ENCODE measurements at regions not wholly inside any gene's neighbourhood (a gene's known extent, or its start where the extent isn't known, plus 50 kb on each side); places are given as distances from the start of the nearest gene placed in this dataset.

DNA sequence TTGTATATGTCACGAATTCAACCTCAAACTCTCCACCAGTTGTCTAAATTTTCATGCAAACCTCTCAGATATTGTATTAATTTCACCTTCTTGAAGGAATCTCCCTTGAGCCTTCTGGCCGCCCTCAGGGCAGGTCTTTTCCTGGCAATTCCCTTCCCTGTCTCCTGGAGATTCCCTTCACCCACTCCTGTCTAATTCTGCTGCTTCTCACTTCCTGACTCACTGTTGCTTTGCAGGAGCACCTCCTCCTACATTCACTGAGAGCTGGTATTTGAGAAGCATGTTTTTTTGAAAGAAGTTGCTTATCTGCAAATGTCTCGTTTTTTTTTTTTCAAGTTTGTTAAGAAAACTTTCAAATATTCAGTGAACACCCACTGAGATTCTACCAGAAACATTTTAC is 79.9 kb upstream of the OTOS start:
- no peak overlapping the region for H3K9ac ChIP-seq (ENCODE audit: low read length)
- no peaks in the 10 kb centered on the region for H3K36me3 ChIP-seq (ENCODE audit: control insufficient read depth, insufficient read depth, low read length)
- H3K4me3 ChIP-seq (ENCODE audit: low read length): no peak overlapping the region
- H3K27me3 ChIP-seq (ENCODE audit: control insufficient read depth, insufficient read depth, low read length): peaks cover 6% of the 10 kb centered on the region
- H3K4me1 ChIP-seq (ENCODE audit: control insufficient read depth, insufficient read depth, low read length): no peaks in the 10 kb centered on the region
- H3K9me3 ChIP-seq (ENCODE audit: control insufficient read depth, low read length): no peaks in the 10 kb centered on the region

DNA sequence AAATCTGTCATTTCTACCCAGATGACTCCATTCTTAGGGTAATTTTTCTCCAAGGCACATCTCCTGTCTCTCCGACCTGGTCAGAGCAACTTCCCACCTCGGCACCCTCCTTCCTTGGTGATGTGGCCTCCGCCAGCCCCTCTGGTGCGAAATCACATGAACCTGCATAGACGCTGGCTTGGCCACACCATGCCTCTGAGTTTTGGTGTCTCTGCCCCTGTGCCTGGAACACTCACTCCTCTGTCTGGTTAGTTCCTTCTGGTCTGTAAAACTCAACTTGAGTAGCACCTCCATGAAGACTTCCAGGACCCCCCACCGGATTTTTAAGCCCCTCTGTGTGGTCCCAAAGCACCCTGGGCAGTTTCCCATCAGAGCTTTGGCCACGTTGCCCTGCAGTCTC is 83.2 kb upstream of the OTOS start:
- H3K4me1 ChIP-seq (ENCODE audit: control insufficient read depth, insufficient read depth, low read length): no peaks in the 10 kb centered on the region
- H3K9ac ChIP-seq (ENCODE audit: low read length): no peak overlapping the region
- H3K27me3 ChIP-seq (ENCODE audit: control insufficient read depth, insufficient read depth, low read length): no peaks in the 10 kb centered on the region
- no peak overlapping the region for H3K4me3 ChIP-seq (ENCODE audit: low read length)
- no peaks in the 10 kb centered on the region for H3K36me3 ChIP-seq (ENCODE audit: control insufficient read depth, insufficient read depth, low read length)
- H3K9me3 ChIP-seq (ENCODE audit: control insufficient read depth, low read length): no peaks in the 10 kb centered on the region

DNA sequence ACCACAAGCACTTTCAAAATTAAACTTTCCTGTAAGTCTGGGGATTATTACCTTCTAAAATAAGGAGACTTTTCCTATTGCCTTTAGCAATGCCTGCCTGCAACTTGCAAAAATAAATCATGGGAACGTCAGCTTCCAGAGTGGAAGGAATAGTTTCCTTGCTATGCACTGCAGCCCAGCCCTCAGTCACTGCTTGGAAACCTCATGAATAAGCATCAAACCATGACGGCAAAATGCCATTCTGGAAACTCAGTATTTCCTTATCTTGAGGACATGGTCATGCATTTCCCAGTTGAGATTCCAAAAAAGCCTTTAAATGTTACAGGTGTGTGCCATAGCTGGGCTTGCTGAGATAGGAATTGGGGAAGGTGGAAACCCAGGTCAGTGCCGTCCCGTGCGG is 84.2 kb upstream of the OTOS start:
- no peaks in the 10 kb centered on the region for H3K27me3 ChIP-seq (ENCODE audit: control insufficient read depth, insufficient read depth, low read length)
- no peaks in the 10 kb centered on the region for H3K4me1 ChIP-seq (ENCODE audit: control insufficient read depth, insufficient read depth, low read length)
- no peaks in the 10 kb centered on the region for H3K36me3 ChIP-seq (ENCODE audit: control insufficient read depth, insufficient read depth, low read length)
- H3K4me3 ChIP-seq (ENCODE audit: low read length): no peak overlapping the region
- no peaks in the 10 kb centered on the region for H3K9me3 ChIP-seq (ENCODE audit: control insufficient read depth, low read length)
- H3K9ac ChIP-seq (ENCODE audit: low read length): no peak overlapping the region

DNA sequence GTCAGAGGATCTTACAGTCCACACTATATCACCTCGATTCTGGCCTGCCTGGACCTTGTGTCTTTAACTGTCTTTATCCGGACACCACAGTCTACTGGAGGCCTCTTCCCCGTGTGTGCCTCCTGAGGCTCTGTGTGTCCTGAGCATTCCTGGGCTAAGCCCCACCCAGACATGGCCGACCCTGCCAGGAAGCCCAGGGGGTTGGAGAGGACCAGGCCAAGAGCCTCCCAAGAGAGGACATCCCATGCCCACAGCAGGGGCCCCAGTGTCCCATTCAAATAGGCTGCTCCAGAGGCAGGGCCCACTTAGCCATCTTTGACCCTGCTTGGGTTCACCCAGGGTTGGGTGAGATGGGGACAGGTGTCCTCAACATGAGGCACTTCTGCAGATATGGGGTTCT is 84.7 kb upstream of the OTOS start:
- H3K9ac ChIP-seq (ENCODE audit: low read length): no peak overlapping the region
- H3K4me3 ChIP-seq (ENCODE audit: low read length): no peak overlapping the region
- no peaks in the 10 kb centered on the region for H3K27me3 ChIP-seq (ENCODE audit: control insufficient read depth, insufficient read depth, low read length)
- H3K9me3 ChIP-seq (ENCODE audit: control insufficient read depth, low read length): no peaks in the 10 kb centered on the region
- no peaks in the 10 kb centered on the region for H3K4me1 ChIP-seq (ENCODE audit: control insufficient read depth, insufficient read depth, low read length)
- H3K36me3 ChIP-seq (ENCODE audit: control insufficient read depth, insufficient read depth, low read length): no peaks in the 10 kb centered on the region

DNA sequence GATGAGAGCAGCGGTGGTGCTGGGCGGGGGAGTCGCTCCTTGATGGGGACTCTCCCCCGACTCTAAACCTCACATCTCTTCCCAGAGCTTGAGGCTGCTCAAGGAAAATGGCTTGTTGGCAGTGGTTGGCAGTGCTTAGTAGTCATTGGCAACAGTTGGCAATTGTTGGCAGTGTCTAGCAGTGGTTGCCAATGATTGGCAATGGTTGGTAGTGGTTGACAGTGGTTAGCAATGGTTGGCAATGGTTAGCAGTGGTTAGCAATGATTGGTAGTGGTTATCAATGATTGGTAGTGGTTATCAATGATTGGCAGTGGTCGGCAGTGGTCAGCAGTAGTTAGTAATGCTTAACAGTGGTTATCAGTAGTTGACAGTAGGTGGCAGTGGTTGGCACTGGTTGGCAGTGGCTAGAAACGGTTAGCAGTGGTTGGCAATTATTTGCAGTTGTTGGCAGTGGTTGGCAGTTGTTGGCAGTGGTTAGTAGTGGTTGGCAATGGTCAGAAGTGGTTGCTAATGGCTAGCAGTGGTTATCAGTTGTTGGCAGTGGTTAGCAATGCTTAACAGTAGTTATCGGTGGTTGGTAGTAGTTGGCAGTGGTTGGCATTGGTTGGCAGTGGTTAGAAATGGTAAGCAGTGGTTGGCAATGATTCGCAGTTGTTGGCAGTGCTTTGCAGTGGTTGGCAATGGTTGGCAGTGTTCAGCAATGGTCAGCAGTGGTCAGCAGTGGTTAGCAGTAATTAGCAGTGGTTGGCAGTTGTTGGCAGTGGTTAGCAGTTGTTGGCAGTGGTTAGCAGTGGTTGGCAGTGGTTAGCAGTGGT is 85.4 kb upstream of the OTOS start:
- Histone ChIP-seq H3K9me3 (ENCODE audit: control insufficient read depth, low read length) (no peaks in the 10 kb centered on the region), H3K4me3 (ENCODE audit: low read length) (no peak overlapping the region), H3K36me3 (ENCODE audit: control insufficient read depth, insufficient read depth, low read length) (no peaks in the 10 kb centered on the region), H3K9ac (ENCODE audit: low read length) (no peak overlapping the region), H3K27me3 (ENCODE audit: control insufficient read depth, insufficient read depth, low read length) (no peaks in the 10 kb centered on the region), H3K4me1 (ENCODE audit: control insufficient read depth, insufficient read depth, low read length) (no peaks in the 10 kb centered on the region)

DNA sequence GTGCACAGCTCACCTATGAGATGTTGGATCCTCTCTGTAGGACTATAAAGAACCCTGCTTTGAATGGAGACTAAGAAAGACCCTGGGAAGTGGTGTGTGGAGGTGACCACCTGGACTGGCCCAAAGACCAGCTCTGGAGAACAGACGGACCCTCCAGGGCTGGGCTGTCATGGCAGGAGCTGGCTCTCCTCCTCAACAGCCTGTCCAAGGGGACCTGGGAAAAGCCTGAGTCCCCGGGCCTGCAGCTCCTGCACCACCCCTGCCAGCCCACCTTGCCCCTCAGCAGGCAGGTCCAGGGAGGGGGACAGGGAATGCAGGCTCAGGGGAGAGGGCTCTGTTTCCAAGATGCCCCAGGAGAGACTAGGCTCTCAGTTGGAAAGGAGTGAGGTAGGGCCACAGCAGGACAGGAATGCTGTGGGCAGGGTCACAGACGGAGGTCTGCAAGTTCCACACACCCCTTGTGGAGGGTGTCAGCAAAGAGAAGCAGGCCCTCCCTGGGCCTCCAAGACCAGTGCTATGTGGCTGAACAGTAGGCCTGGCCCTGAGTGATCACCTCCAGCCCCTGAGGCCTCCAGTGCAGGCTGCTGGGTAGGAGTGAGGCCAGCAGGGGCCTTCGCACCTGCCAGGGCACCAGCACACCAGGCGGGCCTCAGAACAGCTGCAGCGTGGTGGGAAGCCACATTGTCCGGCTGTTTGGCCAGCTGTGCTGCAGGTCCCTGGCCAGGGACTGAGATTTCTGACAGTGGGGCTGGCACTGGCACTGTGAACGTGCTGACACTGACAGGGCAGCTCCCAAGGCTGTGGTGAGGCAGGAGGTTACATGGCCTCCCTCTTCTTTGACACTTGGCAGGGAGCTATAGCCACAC is 86.4 kb upstream of the OTOS start:
- Histone ChIP-seq H3K9me3 (ENCODE audit: control insufficient read depth, low read length) (no peaks in the 10 kb centered on the region), H3K9ac (ENCODE audit: low read length) (no peak overlapping the region), H3K27me3 (ENCODE audit: control insufficient read depth, insufficient read depth, low read length) (no peaks in the 10 kb centered on the region)

DNA sequence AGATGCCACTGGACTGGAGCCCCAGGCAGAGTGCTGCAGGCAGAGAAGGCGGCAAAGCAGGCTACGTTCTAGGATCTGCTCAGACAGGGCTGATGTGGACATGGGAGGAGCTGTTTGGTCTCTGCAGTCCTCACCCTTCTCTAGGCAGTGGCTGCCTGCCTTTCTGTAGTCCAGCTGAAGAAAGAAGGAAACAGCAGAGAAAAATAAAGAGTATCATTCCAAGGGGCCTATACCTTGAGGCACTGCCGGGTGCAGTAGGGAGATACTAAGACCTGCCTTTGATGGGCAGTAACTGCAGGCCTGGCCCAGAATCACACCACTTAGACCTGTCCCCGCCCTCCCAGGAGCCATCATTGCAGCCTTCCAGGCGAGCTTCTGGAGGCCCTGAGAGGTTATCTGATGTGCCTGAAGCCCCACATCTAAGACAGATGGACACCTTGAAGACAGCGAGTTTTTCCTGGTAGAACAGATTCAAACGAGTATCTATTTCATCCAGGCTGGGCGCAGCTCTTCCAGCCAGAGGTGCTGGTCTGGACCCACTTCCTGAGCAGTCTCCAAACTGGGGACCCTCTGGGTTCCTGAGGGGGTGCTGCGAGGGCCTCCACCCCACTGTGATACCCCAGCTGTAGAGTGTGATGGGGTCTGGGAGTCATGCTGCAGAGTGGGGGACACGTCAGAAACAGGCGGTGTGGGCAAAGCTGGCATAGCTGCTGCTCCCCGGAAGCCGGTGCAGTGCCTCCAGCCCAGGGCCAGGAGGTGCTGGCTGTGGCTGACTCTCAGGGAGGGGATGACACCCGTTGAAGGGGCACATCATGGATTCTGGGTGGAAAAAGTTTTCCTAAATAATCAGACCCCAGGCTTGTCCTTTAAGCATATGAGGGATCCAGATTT is 87.3 kb upstream of the OTOS start:
- Histone ChIP-seq H3K9me3 (ENCODE audit: control insufficient read depth, low read length) (no peaks in the 10 kb centered on the region), H3K4me3 (ENCODE audit: low read length) (no peak overlapping the region), H3K36me3 (ENCODE audit: control insufficient read depth, insufficient read depth, low read length) (no peaks in the 10 kb centered on the region), H3K9ac (ENCODE audit: low read length) (no peak overlapping the region), H3K4me1 (ENCODE audit: control insufficient read depth, insufficient read depth, low read length) (peaks cover 3% of the 10 kb centered on the region), H3K27me3 (ENCODE audit: control insufficient read depth, insufficient read depth, low read length) (no peaks in the 10 kb centered on the region)

More for the DNA sequence above, 86.4 kb upstream of the OTOS start:
- Histone ChIP-seq H3K4me3 (ENCODE audit: low read length) (no peak overlapping the region), H3K36me3 (ENCODE audit: control insufficient read depth, insufficient read depth, low read length) (no peaks in the 10 kb centered on the region), H3K4me1 (ENCODE audit: control insufficient read depth, insufficient read depth, low read length) (no peaks in the 10 kb centered on the region)

DNA sequence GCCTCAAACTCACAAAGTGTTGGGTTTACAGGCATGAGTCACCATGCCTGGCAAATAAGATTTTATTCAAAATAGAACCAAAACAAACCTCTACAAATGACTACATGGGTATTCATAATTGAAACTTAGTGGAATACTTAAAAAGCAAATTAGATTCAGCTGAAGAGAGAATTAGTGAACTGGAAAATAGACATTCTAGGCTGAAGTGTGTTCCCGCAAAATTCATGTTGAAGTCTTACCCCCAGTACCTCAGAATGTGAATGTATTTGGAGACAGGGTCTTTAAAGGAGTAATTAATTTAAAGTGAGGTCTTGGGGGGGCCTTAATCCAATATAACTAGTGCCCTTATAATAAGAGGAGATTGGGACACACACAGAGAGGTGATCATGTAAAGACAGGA is 88.5 kb upstream of the OTOS start:
- H3K9me3 ChIP-seq (ENCODE audit: control insufficient read depth, low read length): no peaks in the 10 kb centered on the region
- H3K27me3 ChIP-seq (ENCODE audit: control insufficient read depth, insufficient read depth, low read length): no peaks in the 10 kb centered on the region
- H3K9ac ChIP-seq (ENCODE audit: low read length): no peak overlapping the region
- H3K4me3 ChIP-seq (ENCODE audit: low read length): no peak overlapping the region
- peaks cover 7% of the 10 kb centered on the region for H3K4me1 ChIP-seq (ENCODE audit: control insufficient read depth, insufficient read depth, low read length)
- H3K36me3 ChIP-seq (ENCODE audit: control insufficient read depth, insufficient read depth, low read length): no peaks in the 10 kb centered on the region

DNA sequence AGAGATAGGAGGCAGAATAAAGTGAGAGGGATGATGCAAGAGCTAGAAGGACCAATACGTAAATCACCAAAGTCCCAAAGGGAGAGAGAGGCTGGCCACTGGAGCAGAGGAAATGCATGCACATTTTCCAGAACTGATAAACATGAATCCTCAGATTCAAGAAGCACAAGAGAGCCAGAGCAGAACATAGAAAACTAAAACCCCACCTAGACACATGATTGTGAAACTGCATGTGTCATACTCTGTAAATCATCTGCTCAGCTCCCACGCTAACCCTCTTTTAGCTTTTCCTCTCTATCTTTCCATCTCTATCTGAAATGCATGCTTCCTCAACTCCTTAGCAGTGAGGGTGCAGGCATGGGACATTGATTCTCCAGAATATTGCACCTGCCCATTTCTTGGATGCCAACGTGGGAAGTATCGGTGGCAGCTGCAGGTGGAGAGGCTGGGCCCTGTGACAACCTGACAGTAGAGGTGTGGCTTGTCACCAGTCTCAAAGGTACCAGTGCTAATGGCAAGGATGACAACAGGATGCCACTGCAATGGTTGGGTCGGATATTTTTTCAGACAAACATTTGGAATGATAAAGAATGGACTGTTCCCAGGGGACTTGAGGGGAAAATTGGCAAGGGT is 89.3 kb upstream of the OTOS start:
- Histone ChIP-seq H3K4me1 (ENCODE audit: control insufficient read depth, insufficient read depth, low read length) (peaks cover 7% of the 10 kb centered on the region), H3K9ac (ENCODE audit: low read length) (no peak overlapping the region), H3K27me3 (ENCODE audit: control insufficient read depth, insufficient read depth, low read length) (no peaks in the 10 kb centered on the region), H3K36me3 (ENCODE audit: control insufficient read depth, insufficient read depth, low read length) (no peaks in the 10 kb centered on the region), H3K9me3 (ENCODE audit: control insufficient read depth, low read length) (no peaks in the 10 kb centered on the region), H3K4me3 (ENCODE audit: low read length) (no peak overlapping the region)

DNA sequence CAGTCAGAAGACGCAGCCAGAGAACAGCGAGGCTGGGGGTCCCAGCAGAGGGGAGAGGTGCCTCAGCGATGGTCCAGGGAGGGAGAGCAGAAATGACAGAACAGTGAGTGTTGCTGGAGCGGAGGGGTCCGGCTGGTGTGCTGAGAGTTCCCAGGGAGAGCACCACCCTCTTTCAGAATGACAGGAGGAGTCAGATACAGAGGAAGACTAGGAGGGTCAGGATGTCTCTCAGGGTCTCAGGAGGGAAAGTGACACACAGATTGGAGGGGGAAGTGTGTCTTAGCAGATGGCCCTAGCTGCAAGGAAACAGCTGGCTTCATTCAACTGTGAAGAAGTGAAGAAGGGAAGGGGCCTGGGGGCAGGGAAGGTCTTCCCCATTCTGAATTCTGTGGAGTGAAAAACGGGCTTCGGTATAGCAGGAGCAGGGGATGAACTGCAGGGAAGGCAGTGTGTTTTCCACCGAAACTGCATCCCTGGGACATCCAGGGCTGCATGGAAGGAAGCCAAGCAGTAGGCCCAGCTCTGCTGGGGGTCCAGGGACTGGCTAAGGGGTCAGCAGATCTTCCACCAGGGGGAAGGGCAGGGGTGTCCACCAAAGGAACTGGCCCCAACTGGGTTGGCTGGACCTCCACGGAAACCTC is 90.0 kb upstream of the OTOS start:
- Histone ChIP-seq H3K36me3 (ENCODE audit: control insufficient read depth, insufficient read depth, low read length) (no peaks in the 10 kb centered on the region), H3K9me3 (ENCODE audit: control insufficient read depth, low read length) (no peaks in the 10 kb centered on the region), H3K9ac (ENCODE audit: low read length) (no peak overlapping the region), H3K4me1 (ENCODE audit: control insufficient read depth, insufficient read depth, low read length) (peaks cover 7% of the 10 kb centered on the region), H3K4me3 (ENCODE audit: low read length) (no peak overlapping the region), H3K27me3 (ENCODE audit: control insufficient read depth, insufficient read depth, low read length) (no peaks in the 10 kb centered on the region)

DNA sequence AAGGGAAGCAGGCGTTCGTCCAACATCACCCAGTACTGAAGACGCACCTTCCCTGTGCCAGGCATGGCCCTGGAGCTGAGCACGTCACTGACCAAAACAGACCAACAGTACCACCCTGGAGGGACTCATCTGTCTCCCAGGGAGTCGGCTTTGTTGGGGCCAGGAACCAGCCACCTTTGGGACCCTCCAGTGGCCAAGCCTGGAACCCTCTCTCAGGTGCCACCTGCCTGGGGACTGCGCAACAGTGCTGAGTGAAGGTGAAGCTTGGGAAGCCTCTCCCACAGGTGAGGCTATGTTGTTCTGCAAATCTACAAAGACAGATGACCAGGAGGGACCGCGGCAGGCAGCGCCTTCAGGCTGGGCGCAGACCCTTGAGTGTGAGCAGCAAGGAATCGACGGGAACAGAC is 91.4 kb upstream of the OTOS start:
- H3K9me3 ChIP-seq (ENCODE audit: control insufficient read depth, low read length): no peaks in the 10 kb centered on the region
- no peaks in the 10 kb centered on the region for H3K36me3 ChIP-seq (ENCODE audit: control insufficient read depth, insufficient read depth, low read length)
- peaks cover 11% of the 10 kb centered on the region for H3K4me1 ChIP-seq (ENCODE audit: control insufficient read depth, insufficient read depth, low read length)
- H3K4me3 ChIP-seq (ENCODE audit: low read length): no peak overlapping the region
- no peak overlapping the region for H3K9ac ChIP-seq (ENCODE audit: low read length)
- no peaks in the 10 kb centered on the region for H3K27me3 ChIP-seq (ENCODE audit: control insufficient read depth, insufficient read depth, low read length)
